Stimulated activated CD4-positive, alpha-beta T cell treated with anti-CD3 and anti-CD28 coated beads, Interleukin-2, amount 100 ng/mL, for 48 hours (primary cell): ENCODE measurements at regions not wholly inside any gene's neighbourhood (a gene's known extent, or its start where the extent isn't known, plus 50 kb on each side); places are given as distances from the start of the nearest gene placed in this dataset.

Experiments used
- DNase-seq, 2 donors: peaks; one replicate each; pipeline ENCODE4 v3.0.0-alpha.2; 2020

DNA sequence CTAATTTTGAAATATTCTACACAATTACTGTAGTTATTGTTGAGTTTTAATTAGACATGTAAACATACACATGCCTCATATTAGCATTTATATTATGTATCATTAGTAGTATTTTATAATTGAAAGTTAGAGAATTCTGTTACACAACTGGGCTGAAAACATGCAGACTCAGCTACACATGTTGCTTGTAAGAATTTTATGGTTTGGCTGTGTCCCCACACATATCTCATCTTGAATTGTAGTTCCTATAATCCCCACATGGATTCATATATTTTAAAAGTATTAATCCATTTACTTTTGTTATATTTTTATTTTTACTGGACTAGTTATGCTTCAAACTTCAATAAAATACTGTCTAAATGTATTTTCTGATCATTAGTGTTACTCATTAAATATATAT lies 2075.3 kb upstream of the C9orf72 start:
- no peak for DNase-seq

DNA sequence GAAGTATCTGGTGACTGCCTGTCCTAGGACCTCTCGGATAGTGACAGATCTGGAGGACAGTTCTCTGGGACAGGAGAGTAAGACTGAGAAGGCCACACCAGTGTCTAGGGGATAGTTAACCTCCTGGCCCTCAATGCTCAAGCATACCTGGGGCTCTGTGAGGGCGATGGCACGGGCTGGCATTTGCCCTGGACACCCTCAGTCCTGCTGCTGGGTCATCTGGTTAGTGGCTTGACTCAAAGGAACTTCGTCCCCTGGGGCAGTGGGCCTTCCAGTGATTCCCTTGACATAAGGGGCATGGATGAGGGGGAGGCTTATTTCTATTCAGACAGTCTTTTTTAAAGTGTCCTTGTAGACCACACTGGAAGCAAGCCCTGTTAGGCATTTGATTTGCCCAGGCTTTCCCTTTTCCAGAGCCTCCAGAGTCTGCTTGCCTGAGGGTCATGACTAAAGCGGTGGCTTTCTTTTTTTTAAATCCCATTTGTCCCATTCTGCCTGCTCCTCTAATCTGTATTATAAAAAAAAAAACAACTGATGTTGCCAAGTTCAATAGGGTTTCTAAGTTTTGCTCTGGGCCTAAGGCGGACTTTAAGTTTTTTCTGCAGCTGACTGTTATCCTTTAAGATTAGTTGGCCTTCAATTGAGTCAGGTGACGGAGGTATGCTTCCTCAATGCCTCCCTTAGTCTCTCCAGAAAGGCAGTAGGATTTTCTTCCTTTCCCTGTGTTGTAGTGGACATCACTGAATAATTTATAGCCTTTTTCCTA lies 2083.5 kb upstream of the C9orf72 start:
- DNase-seq = no peak

DNA sequence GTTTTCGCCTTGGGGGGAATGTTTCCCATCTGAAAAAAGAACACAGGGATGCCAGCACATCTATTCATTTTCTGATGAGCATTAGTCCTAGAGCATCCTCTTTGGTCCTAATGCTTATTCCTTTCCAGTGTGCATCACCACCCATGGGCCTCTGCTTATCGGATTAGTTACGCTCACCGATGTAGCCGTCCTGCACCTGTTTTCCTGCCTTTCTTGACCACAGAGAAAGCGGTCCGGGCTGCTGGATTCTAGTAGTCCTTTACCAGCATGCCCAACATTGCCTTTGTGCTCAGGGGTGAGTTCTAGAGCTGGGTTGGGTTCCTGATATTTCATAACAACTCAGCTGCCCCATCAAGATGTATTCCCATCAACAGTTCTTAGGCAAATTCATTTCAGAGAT lies 2084.5 kb upstream of the C9orf72 start:
- no peak for DNase-seq

DNA sequence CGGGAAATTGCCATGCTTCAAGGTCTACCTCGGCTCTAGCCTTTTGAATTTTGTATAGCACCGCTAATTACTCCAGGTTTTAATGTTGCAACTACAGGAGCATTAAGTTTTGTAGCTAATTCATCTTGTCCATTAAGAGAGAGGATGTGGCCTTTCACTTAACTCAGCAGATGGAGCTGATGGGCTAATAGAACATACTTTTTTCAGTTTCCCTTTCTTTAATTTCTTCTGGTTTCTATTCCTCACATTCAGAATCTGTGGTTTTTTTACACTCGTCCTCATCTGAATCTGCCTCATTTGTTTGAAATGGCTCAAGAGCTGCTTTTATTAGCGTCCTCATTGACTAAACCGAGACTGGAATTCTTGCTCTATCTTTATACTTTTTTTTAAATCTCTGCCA lies 2085.7 kb upstream of the C9orf72 start:
- DNase-seq = no peak

DNA sequence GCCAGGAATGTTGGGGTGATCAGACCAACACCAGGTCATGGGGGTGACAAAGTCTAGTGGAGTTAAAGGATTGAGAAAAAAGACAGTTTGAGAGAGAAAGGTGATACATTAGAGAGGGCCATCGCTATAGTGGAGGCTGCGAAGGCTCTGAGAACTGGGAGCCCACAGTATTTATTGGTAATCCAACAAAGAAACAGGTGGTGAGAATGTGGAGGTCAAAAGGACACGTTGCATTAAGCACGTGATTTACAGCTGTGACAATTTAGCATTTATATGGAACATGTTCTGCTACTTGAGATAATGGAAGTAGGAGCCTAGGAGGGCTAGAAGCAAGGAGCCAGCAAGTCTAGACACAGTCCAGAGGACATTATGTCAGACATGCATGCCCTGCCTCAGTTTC lies 2086.5 kb upstream of the C9orf72 start:
- no peak for DNase-seq

DNA sequence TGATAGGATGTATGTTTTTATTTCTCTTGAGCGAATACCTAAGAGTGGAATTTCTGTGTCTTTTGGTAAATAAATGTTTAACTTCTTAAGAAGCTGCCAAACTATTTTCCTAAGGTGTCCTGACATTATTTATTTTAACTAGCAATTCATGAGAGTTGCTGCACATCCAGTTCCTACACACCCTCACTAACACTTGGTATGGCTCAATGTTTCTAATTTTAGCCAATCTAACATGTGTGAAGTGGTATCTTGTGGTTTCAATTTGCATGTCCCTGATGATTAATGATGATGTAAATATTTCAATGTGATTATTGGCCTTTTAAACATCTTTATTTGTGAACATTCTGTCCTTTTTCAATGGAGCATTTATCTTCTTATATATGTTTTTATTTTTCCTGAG lies 2095.5 kb upstream of the C9orf72 start:
- no peak for DNase-seq

DNA sequence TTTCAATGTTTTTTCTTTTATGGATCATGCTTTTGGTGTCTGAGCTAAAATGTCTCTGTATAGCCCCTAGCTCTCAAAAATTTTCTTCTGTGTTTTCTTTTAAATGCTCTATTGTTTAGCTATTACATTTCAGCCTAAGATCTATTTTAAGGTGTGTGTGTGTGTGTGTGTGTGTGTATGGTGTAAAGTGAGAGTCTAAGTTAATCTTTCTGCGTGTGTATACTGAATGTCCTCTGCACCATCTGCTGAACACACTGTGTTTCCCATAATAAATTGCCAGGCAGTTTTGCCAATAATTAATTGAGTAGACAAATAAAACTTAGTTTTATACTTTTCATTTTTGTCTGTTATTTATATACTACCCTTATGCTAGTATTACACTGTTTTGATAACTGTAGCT lies 2096.3 kb upstream of the C9orf72 start:
- DNase-seq = no peak

DNA sequence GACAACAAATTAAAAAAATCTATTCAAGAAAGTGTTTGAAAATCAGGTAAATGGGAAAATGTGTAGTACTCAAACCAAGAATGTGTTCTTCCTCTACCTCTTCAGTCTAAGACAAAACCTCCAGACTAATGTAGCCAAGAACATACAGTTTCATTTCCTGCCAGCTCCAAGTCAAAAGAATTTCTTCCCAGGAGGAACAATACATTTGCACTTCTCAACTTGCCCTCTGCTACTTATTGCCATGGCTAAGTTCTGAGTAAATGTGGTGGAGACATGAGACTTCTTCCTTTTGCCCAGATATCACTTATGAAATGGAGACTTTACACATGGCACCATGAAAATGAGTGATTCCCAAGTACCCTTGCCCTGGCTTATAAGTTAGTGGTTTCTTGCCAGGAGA lies 2112.2 kb upstream of the C9orf72 start:
- no peak for DNase-seq

- DNase-seq = no peak
These were observed 2117.9 kb upstream of the C9orf72 start for GRCh38 chr9:29691145-29691544.

DNA sequence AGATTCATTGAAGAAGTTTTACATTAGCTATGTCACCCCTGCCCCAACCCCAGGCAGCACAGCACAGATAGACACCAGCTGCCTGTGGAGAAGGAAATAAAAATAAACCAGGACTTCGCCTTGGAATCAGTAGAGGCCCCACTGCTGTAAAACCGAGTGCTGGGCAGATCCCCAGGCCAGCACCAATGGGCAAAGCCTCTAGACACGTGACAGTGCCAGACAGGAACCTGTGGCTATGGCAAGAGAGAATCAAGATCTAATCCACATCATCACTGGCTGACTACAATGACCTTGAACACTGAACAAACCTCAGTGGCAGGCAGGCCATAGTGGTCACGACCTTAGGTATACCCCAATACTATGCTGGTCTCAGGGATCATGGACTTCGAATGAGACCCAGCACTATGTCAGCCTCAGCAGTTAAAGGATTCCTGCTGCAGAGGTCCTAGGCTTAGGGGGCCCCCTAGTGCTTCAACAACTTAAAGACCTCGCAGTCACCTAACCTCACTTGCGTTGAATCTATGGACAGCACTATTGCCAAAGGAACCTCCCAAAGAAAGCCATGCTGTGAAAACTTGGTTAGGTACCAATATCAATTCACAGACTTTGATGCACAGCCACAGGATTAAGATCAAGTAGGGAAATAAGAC lies 2118.6 kb upstream of the C9orf72 start:
- no peak for DNase-seq

DNA sequence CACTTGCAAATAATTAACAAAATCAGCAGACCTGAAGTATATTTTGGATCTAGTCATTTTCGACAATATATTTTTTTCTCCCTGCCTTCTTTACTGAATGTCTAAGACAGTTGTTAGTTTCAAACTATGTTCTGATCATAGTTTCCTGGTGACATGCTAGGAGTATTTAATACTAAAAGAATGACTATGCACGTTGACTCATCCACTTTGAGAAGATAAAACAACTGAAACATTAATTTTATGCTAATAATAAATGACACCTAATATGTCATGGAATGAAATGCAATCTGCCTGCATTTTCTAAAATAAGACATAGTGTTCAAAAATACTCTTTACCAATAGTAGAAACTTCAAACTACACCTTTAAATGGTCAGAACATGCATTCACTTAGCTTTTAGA lies 2123.7 kb upstream of the C9orf72 start:
- DNase-seq = no peak

DNA sequence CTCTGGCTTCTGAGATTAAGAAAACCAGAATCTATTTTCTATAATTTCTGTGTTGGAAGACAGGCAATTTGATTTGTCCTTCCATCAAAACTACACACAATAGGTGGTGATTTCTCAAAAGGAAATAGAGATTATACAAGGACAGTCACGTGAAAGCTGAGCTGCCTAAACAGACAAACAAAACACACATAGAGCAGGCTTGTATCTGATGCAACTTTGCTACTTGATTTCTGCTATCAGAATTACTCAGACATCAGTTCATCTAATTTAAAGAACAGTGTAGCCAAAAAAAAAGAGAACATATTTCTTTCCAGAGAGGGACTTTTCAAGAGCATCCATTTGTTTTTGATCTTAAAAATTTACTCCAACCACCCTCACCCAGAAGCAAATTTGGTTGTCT lies 2128.3 kb upstream of the C9orf72 start:
- DNase-seq = no peak

DNA sequence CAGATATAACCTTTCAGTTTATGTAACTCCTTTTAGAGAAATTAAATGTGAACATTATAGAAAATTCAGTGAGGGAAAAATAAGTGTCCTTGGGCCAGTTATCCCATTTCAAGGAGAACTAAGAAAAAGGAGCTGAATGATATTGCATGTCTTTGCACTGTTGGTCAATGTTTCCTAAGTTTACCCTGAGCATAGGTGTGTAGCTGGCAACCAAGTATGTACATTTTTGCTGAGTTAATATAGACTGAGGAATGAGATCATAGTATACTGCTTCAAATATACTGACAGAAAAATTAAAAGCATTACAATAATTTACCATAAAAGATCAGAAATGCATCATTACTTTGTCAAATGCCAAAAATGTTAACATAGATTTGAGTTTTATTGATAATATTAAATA lies 2128.7 kb upstream of the C9orf72 start:
- no peak for DNase-seq

DNA sequence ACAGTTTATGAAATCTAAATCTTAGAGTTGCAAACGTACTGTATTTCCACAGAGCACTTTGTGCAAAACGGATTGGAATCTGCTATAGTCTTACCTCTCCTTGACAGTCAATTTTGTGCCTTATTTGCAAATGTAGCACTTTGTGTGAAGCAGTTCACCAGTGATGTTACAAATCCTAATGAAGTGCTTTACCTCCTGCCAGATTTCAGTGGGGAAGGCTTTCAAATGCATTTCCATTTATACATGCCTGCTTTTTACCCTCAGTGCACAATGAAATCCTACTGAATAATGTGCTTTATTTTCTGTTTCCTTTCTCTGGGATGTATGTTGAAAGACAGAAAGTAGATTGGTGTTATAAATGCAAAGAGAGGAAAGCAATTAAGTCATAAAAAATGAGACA lies 2141.6 kb upstream of the C9orf72 start:
- DNase-seq = no peak

- DNase-seq = no peak
These were observed 2144.3 kb upstream of the C9orf72 start for GRCh38 chr9:29717631-29718030.

GRCh38 chr9:29730163-29730562 lies 2156.9 kb upstream of the C9orf72 start:
- DNase-seq = no peak

DNA sequence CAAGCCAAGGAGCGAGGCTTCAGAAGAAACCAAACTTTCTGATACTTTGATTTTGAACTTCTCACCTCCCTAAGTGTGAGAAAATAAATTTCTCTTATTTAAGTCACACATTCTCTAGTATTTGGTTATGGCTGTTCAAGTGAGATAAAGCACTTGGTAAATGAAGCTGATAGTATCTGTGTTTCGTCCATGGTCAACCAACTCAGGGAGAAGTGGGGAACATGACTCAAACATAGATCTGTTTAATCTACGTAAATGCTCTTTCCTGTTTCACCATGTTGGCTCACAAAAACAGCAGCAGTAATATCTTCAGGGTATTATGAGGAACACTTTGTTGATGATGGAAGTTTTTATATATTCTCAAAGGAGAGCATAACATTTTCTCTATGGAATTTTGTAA lies 2167.2 kb upstream of the C9orf72 start:
- DNase-seq = no peak

DNA sequence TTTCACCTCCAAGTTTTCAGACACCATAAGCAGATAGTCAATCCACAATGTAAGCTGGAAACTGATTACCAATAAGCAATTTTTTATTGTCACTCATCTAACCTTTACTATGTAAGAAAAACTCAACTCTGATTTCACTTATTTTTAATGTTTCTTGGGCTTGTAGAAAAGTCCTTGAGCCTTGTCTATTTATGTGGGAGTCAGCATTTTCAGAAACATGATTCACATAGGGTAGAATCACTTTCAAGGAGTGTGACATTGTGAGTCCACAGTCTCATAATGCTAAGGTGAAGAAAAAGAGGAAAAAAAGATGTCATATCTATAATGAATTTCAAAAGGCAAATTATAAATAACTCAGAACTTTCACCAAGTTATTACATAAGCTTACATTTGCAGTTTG lies 2167.9 kb upstream of the C9orf72 start:
- no peak for DNase-seq

DNA sequence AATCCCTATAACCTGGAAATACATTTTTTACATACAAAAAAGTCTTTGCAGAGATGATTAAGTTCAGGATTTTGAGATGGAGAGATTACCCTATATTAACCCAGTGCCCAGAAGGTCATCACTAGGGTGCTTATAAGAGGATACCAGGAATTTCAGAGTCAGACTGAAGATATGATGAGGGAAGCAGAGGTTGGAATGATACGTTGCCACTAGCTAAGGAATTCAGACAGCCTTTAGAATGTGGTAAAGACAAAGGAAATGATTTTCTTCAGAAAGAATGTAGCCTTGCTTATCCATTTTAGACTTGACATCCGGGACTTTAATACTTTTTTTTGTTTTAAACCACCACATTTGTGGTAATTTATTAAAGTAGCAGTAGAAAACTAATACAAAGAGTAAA lies 2176.8 kb upstream of the C9orf72 start:
- DNase-seq = no peak

- DNase-seq = no peak
These were observed 2177.9 kb upstream of the C9orf72 start for GRCh38 chr9:29751226-29751625.

GRCh38 chr9:29753638-29754037 lies 2180.4 kb upstream of the C9orf72 start:
- DNase-seq = no peak

- DNase-seq = no peak
These were observed 2195.7 kb upstream of the C9orf72 start for GRCh38 chr9:29769019-29769418.

DNA sequence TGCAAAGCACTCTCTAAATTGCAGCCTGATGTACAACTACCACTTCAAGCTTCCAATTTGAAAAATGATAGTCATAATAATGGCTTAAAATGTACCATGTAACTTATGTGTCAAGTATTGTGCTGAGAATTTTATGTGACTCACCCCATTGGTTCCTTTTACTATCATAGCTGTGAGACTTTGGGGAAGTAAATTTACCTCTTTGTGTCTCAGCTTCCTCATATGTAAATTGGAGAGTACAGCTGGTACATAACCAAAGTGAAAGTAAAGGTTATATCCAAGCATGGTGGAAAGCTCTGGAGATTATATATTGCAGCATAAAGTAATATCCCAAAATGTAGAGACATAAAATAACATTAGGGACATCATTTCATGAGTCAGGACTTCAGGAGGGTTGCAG lies 2200.4 kb upstream of the C9orf72 start:
- DNase-seq = no peak

GRCh38 chr9:29775491-29775890 lies 2202.2 kb upstream of the C9orf72 start:
- DNase-seq = no peak

DNA sequence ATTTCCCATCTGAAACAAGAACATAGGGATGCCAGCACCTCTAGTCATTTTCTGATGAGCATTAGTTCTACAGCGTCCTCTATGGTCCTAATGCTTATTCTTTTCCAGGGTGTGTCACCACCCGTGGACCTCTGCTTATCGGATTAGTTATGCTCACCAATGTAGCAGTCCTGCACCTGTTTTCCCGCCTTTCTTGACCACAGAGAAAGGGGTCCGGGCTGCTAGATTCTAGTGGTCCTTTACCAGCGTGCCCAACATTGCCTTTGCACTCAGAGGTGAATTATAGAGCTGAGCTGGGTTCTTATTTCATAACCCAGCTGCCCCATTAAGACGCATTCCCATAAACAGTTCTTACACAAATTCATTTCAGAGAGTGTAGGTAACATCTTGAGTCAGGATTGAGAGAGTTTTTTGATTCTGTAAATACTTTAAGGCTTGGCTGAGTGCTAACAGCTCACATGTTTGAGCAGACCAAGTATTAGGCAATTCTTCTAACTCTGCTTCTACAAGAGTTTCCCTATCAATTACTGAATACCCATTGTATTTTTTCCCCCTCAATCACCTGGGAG lies 2205.1 kb upstream of the C9orf72 start:
- no peak for DNase-seq
